Loucy (cell line): ENCODE measurements at regions not wholly inside any gene's neighbourhood (a gene's known extent, or its start where the extent isn't known, plus 50 kb on each side); places are given as distances from the start of the nearest gene placed in this dataset.

Source experiments
- H2AFZ ChIP-seq: fragments of 200-600 bp; sonication (generic); 2 replicates; pipeline ENCODE4 v1.6.0; 2016; ENCODE audit warnings: antibody characterized with exemption, mild to moderate bottlenecking, low read length, moderate library complexity
- H3F3A ChIP-seq: fragments of 200-600 bp; 2 replicates; pipeline ENCODE4 v1.6.0; 2016; ENCODE audit warnings: antibody characterized with exemption, low read depth, mild to moderate bottlenecking
- H3K27me3 ChIP-seq: fragments of 200-600 bp; sonication (generic); 2 replicates; pipeline ENCODE4 v1.6.1; 2014; ENCODE audit warnings: low read length, mild to moderate bottlenecking; ENCODE audit not compliant: insufficient read depth, poor library complexity, severe bottlenecking
- H3K36me3 ChIP-seq: fragments of 200-600 bp; sonication (generic); 2 replicates; pipeline ENCODE4 v1.6.1; 2016; ENCODE audit warnings: low read length; ENCODE audit not compliant: insufficient read depth
- H3K4me1 ChIP-seq: fragments of 200-600 bp; sonication (generic); 2 replicates; pipeline ENCODE4 v1.5.1; 2014; ENCODE audit warnings: low read length, mild to moderate bottlenecking; ENCODE audit not compliant: insufficient read depth, poor library complexity, severe bottlenecking
- H3K4me2 ChIP-seq: fragments of 200-600 bp; sonication (generic); 2 replicates; pipeline ENCODE4 v1.6.0; 2014; ENCODE audit warnings: antibody characterized with exemption, low read length, low read depth, mild to moderate bottlenecking; ENCODE audit not compliant: poor library complexity, severe bottlenecking
- H3K4me3 ChIP-seq: fragments of 200-600 bp; sonication (generic); 2 replicates; pipeline ENCODE4 v1.5.1; 2014; ENCODE audit warnings: low read length, mild to moderate bottlenecking, mixed read lengths; ENCODE audit not compliant: poor library complexity, severe bottlenecking
- H3K79me2 ChIP-seq: fragments of 200-600 bp; sonication (generic); 2 replicates; pipeline ENCODE4 v1.6.1; 2014; ENCODE audit warnings: low read length; ENCODE audit not compliant: insufficient read depth
- H3K9ac ChIP-seq: fragments of 200-600 bp; sonication (generic); 2 replicates; pipeline ENCODE4 v1.6.0; 2014; ENCODE audit warnings: mild to moderate bottlenecking, low read depth, low read length, moderate library complexity; ENCODE audit not compliant: poor library complexity, severe bottlenecking
- H3K9me2 ChIP-seq: fragments of 200-600 bp; sonication (generic); replicated peaks from 2 replicates; pipeline ENCODE4 v1.6.1; 2016; ENCODE audit warnings: low read depth, low read length, mixed read lengths
- H3K9me3 ChIP-seq: fragments of 200-600 bp; sonication (generic); 2 replicates; pipeline ENCODE4 v1.6.1; 2014; ENCODE audit warnings: mild to moderate bottlenecking, antibody characterized with exemption, low read length, low read depth; ENCODE audit not compliant: insufficient read depth
- H4K20me1 ChIP-seq: fragments of 200-600 bp; sonication (generic); 2 replicates; pipeline ENCODE4 v1.6.0; 2014; ENCODE audit warnings: antibody characterized with exemption, low read length, mild to moderate bottlenecking; ENCODE audit not compliant: insufficient read depth, poor library complexity, severe bottlenecking
- CTCF ChIP-seq: fragments of 200-600 bp; sonication (generic); conservative IDR thresholded peaks from 2 replicates; pipeline ENCODE4 v1.5.1; 2014; ENCODE audit warnings: mild to moderate bottlenecking, antibody characterized with exemption, low read length
- EZH2phosphoT487 ChIP-seq: fragments of 200-600 bp; IDR thresholded peaks from 2 replicates; pipeline ENCODE4 v1.6.1; 2018; ENCODE audit warnings: antibody characterized with exemption, mild to moderate bottlenecking, moderate library complexity, borderline replicate concordance

GRCh38 chr9:16343249-16344237 lies 526.9 kb downstream of the BNC2 start:
- H4K20me1 ChIP-seq, result no peaks in the 10 kb centered on the region
- TF ChIP-seq EZH2phosphoT487 (no peak), CTCF (no peak)
- no peaks in the 10 kb centered on the region for H3K9me2 ChIP-seq
- H3K36me3 ChIP-seq, result no peaks in the 10 kb centered on the region
- H3K9me3 ChIP-seq, result no peaks in the 10 kb centered on the region
- no peak overlapping the region for H3K9ac ChIP-seq
- H3K4me2 ChIP-seq, result no peak overlapping the region
- no peaks in the 10 kb centered on the region for H3K27me3 ChIP-seq
- no peak overlapping the region for H2AFZ ChIP-seq
- H3K4me1 ChIP-seq, result no peaks in the 10 kb centered on the region
- H3F3A ChIP-seq, result no peaks in the 10 kb centered on the region
- no peaks in the 10 kb centered on the region for H3K79me2 ChIP-seq
- no peak overlapping the region for H3K4me3 ChIP-seq

GRCh38 chr9:16344343-16344742 lies 526.1 kb downstream of the BNC2 start:
- Histone ChIP-seq H3K9me3 (no peaks in the 10 kb centered on the region), H4K20me1 (no peaks in the 10 kb centered on the region), H3K4me1 (peaks cover 6% of the 10 kb centered on the region), H3F3A (no peaks in the 10 kb centered on the region), H3K36me3 (no peaks in the 10 kb centered on the region), H2AFZ (no peak overlapping the region), H3K9ac (no peak overlapping the region), H3K9me2 (no peaks in the 10 kb centered on the region), H3K27me3 (no peaks in the 10 kb centered on the region), H3K79me2 (no peaks in the 10 kb centered on the region), H3K4me2 (no peak overlapping the region), H3K4me3 (no peak overlapping the region)
- no peak for TF ChIP-seq CTCF
- no peak for TF ChIP-seq EZH2phosphoT487

GRCh38 chr9:16345902-16346301 lies 524.6 kb downstream of the BNC2 start:
- Histone ChIP-seq H4K20me1 (no peaks in the 10 kb centered on the region), H3K4me1 (peaks cover 13% of the 10 kb centered on the region), H3K9me3 (no peaks in the 10 kb centered on the region), H3K36me3 (no peaks in the 10 kb centered on the region), H3K4me2 (no peak overlapping the region), H3K27me3 (no peaks in the 10 kb centered on the region), H3F3A (no peaks in the 10 kb centered on the region), H3K4me3 (no peak overlapping the region), H2AFZ (no peak overlapping the region), H3K9me2 (no peaks in the 10 kb centered on the region), H3K9ac (no peak overlapping the region), H3K79me2 (no peaks in the 10 kb centered on the region)
- no peak for TF ChIP-seq CTCF
- no peak for TF ChIP-seq EZH2phosphoT487
